GM12874 (cell line): ENCODE measurements at regions not wholly inside any gene's neighbourhood (a gene's known extent, or its start where the extent isn't known, plus 50 kb on each side); places are given as distances from the start of the nearest gene placed in this dataset.

ENCODE experiments used
- CTCF ChIP-seq: IDR thresholded peaks from 2 replicates; pipeline ENCODE4 v1.5.1; 2011; ENCODE audit warnings: low read depth, mild to moderate bottlenecking, control low read depth, low read length, moderate library complexity; ENCODE audit not compliant: insufficient read depth

- no peak for TF ChIP-seq CTCF
Observed at GRCh38 chr12:24408305-24408704, 458.8 kb upstream of the SOX5 start.

- no peak for TF ChIP-seq CTCF
Observed at GRCh38 chr12:24407884-24408283, 458.4 kb upstream of the SOX5 start.

- no peak for TF ChIP-seq CTCF
Observed at GRCh38 chr12:24404086-24404815, 454.8 kb upstream of the SOX5 start.

- no peak for TF ChIP-seq CTCF
Observed at GRCh38 chr12:24400533-24400932, 451.1 kb upstream of the SOX5 start.

- no peak for TF ChIP-seq CTCF
Observed at GRCh38 chr12:24398605-24399004, 449.1 kb upstream of the SOX5 start.

- no peak for TF ChIP-seq CTCF
Observed at GRCh38 chr12:24396224-24396623, 446.8 kb upstream of the SOX5 start.

- no peak for TF ChIP-seq CTCF
Observed at GRCh38 chr12:24394246-24394645, 444.8 kb upstream of the SOX5 start.
